ENCODE measurements at regions not wholly inside any gene's neighbourhood (a gene's known extent, or its start where the extent isn't known, plus 50 kb on each side); places are given as distances from the start of the nearest gene placed in this dataset.

DNA sequence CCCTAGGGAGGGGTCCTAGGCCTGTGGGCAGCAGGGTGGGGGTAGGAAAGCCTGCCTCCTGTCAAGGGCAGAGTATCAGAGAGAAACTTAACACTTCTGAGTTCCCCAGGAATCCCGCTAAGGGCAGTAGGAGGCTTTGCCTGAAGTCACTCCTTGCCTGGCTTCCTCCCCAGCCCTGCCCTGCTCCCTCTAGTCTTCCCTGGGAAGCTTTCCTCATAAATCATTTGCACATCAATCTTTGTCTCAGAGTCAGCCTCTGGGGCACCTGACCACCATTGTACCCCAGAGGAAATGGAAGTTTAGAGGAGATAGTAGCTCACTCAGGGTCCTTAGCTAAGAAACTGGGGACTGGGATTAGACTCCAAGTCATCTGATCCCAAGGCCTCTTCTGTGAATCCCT is 129.4 kb upstream of the TLE3 start:
- DNase-seq (ENCODE audit: low read depth, low spot score) = no peak

DNA sequence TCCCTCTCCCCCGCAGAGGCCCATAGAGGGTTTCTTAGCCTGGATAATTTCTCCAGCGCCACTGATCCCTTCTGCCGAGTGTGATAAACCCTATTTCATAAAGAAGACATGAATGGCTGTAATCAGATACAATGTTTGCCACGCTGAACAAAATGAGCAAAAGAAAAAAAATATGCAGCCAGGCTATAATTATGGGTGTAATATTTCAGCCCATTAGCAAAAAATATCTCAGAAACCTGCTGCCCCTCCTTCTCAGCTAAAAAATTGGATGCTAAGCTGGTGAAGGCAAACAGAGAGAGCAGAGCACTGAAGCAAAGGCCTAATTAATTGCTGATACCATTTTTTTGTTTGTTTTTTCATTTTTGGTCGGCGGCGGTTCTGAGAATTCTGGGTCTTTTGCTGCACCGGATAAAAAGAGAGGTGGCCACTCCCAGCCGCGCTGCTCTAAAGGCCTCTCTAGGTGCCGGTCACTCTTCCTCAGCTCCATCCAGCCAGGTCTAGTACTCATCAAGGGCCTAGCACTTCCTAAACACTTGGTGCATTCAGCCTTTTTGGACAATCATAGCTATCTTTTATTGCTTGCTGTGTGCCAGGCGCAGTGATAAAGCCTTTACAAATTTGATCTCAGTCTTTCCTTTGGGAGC is 128.7 kb upstream of the TLE3 start:
- no peak for DNase-seq (ENCODE audit: low read depth, low spot score)

DNA sequence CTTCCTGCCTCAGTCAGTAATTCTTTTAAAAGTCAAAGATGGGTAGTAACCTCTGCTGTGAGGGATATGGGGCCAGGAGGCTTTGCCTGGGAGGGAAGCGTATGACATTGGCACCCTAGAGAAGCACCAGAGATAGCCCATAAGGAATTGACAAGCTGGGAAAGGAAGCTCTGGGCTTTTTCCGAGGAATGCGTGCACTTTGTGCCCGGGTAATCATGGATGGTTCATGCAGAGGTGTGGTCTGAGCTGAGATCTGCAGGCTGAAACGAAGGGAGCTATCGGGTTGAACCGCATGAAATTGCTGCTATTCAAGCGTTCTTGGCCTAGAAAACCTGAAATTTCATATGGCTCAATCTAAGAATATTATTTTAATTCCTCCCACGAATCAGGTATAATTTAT is 127.7 kb upstream of the TLE3 start:
- no peak for DNase-seq (ENCODE audit: low read depth, low spot score)

DNA sequence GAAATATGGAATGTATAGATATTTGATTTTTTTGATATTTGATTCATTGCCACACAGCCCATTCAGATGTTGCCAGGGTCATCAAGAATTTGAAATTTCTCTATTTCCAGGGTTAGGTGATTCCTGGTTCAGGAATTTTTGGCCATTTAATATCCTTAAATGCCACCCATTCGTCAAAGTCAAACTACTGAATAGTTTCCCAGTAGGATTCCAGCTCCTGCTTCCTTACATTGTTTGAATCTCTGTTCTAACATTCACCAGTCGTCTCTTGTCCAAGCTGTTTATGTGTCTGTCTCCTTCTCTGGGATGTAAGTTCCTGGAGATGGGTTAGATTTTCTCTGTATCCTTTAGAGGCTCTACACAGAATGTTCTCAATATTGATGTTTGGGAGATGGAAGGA is 124.9 kb upstream of the TLE3 start:
- no peak for DNase-seq (ENCODE audit: low read depth, low spot score)

DNA sequence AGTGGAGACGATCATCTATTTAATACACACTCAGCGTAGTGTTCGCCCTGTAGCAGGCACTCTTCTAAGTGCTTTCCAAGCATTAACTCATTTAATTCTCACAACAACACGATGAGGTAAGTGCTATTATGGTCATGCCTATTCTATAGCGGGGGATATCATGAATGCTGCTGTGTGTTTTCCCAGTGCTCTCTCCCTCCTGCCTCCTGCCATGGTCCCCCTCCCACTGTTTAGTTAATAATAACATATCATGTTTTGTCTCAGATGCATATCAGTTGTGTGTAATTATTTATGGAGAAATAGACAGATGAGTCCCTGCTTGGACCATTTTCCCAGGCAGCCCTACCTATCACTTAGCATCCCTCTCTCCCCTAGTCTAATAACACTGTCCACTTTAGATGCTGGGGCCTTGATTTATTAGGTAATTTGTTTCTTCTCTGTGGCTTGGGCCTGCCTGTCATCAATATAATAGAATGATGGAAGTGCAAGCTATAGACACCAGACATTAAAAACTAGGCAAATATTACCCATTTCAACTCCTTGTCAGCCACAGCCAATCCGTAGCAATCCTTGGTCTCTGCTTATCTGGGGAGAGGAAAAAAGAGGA is 122.9 kb upstream of the TLE3 start:
- DNase-seq (ENCODE audit: low read depth, low spot score) = no peak

GRCh38 chr15:70219966-70220365 is 122.2 kb upstream of the TLE3 start:
- no peak for DNase-seq (ENCODE audit: low read depth, low spot score)

DNA sequence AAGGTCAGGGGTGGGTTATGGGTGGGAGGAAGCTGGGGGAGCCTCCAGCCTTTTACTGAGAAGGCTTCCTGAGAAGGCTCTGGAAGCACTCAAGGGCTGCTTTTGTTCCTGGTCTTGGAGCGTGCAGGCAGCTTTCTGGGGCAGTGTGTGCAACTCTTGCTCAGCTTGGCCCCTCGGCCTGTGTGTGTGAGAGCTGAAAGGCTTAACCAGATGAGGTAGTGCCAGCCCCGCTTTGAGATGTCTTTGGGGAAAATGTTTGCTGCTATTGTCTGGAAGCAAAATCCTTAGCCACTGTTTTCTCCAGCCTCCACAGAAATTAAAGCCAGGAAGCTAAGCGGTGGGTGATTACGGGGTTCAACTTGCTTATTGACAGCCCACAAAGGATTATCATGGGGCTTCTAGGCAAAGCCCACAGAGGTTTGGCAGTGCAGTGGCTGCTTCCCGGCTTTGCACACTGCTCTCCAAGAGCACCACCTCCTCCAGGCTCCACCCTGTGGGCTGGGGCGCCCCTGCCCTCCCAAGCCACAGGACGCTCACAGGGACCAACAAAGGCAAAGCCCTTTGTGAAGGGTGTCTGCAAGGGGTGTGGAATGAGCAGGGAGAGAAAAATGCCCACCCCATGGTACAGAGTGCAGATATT is 121.7 kb upstream of the TLE3 start:
- DNase-seq (ENCODE audit: low read depth, low spot score) = no peak

DNA sequence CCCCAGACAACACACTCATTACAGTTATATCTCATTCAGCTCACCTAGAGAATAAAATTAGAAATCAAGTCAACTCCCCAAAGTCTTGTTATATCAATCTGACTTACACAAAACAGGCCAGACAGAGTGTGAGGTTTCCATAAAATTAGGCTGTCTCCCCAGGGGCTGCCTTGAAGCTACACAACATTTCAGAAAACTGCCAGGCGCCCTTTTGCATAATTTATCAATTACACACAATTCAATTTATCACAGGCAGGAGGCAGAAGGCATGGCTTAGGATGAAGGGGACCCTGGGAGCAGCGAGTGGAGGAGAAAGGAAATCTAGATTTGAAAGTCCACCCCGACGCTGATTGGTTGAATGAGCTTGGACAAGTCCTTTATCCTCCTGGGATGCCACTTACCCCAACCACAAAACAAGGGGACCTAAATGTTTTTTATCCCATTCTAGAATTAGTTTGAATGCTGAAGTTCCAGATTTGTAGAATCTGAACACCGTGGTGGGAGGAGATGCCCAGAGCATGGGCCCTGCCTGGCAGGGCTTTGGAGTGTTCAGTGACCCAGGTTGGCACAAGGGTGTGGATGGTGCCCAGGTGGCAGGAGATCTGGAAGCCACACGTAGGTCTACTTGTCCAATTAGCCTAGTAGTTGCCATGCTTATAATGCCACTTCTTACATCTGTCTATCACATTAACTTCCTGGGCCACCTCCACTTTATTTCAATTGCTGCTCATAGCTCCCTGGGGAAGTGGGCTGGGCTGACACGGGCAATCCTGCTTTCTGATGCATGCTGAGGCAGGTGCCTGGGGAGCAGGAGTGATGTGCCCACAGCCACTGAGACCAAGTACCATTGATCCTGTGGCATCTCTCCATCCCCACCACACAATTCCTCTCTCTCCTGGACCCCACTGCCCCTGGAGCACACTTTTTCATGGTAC is 119.8 kb upstream of the TLE3 start:
- DNase-seq (ENCODE audit: low read depth, low spot score) = no peak

DNA sequence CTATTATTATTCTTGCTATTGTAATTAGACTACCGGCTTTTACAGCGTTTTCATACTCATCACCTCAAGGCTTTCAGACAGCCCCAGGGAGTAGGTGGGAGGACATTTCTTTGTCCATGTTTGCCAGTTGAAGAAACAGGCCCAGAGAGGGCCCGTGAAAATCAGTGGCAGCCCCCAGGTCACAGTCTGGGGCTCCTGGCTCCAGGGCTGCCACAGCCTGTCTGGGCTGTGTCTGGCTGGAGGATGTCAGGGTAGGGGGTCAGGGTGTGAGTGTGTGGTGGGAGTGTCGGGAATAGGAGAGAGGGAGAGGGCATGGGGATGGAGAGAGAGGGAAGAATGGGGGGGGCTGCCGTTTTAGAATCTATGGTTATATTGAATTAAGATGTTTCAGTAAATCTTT is 118.2 kb upstream of the TLE3 start:
- no peak for DNase-seq (ENCODE audit: low read depth, low spot score)

DNA sequence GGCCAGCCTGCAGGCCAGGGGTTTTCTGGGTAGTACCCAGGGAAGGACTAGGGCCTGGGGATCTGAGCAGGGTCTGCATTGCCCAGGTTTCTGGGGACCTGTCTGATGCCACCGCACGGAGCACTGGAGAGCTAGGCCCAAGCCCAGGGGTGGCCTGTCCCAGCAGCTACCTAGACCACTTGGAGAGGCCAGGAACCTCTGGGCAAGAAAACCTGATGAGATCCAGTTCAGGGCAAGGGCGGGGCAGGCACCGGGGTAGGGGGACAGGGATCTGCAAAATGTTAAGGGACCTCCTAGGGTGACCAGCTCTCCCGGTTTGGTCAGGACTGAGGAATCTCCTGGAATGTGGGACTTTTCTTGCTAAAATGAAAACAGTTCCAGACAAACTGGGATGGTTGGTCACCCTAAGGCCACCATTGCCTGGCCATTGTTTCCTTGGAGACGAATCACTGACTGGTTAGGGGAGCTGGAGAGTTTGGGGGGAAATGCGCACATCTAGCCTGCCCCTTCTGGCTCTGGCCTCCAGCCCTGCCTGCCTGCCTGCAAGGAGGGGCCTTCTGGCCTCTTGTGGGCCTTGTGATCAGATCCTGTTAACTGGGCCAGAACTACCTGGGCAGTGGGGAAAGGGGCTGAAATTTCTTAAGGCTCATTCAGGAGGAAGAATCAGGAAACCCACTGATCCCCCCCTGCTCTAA is 117.4 kb upstream of the TLE3 start:
- DNase-seq (ENCODE audit: low read depth, low spot score) = no peak

GRCh38 chr15:70214276-70214675 is 116.6 kb upstream of the TLE3 start:
- no peak for DNase-seq (ENCODE audit: low read depth, low spot score)

DNA sequence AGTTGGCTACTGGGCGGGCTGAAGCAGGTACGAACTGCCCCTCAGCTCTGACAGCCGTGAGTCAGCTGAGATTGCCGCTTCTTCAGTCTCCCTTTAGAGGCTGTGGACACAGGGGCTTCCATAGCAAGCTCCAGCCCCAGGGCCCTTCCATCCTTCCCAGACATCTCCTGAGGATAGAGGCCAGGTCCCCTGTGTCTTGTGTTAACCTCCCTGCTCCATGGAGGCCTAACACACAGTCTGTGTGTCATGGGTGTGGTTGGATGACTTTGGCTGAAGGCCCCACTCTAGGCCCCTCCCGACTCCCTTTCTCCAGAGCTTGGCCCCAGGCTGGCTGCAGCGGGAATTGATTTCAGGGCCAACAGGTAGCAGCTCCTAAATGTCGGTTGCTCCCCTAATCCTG is 116.1 kb upstream of the TLE3 start:
- no peak for DNase-seq (ENCODE audit: low read depth, low spot score)

DNA sequence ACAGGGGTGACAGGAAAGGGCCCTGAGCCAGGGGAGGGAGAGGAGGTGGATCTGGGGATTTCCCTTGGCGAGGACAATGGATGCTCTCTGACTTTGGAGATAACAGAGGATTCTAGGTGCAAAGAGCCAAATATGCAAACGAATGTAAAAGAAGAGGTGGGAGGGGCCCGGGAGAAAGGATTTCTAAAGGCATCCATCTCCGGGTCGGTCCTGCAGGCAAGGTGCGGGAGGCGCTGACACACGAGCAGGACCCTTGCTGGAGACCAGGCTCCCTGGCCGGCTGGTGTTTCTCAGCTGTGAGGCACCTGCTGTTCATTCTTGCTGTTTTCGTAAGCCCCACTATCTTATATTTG is 115.2 kb upstream of the TLE3 start:
- no peak for DNase-seq (ENCODE audit: low read depth, low spot score)

- DNase-seq (ENCODE audit: low read depth, low spot score) = no peak
Observed at GRCh38 chr15:70212286-70212962, 114.7 kb upstream of the TLE3 start.

DNA sequence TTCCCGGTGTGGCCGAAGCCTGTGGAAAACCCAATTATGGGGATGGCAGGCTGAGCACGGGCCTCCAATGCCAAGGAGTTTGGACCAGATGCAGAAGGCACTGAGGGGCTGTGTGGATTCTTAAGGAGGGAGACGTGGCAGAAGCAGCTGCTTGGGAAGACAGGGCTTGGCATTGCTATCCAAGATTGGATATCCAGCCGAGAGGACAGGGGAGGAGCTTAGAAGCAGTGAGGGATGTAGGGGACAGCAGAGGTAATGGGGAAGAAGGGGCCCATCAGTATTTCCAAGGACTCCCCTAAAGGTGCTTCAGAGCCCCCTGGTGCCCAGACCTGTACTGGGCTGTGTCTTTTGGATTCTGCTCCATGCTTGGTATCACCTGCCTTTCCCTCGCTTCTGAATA is 112.8 kb upstream of the TLE3 start:
- DNase-seq (ENCODE audit: low read depth, low spot score) = no peak

DNA sequence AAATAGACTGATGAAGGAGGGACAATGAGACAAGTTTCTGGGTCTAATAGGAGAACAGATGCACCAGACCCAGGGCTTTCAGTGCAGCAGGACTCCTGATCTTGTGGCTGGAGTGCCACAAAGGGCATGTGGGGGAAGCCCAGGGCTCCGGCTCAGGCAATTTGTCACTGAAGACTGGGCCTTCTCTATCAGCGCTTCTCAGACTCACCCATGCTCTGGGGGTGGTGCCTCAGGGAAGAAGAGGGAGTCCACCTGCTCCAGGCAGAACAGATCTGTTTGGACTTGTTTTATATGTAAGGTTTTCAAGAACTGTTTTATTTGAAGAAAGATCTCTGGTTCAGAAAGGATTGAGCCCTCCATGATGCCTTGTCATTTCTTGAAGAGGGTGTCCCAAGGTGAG is 112.4 kb upstream of the TLE3 start:
- DNase-seq (ENCODE audit: low read depth, low spot score) = no peak

- DNase-seq (ENCODE audit: low read depth, low spot score) = no peak
Observed at GRCh38 chr15:70209499-70209898, 111.8 kb upstream of the TLE3 start.

GRCh38 chr15:70208332-70208731 is 110.6 kb upstream of the TLE3 start:
- no peak for DNase-seq (ENCODE audit: low read depth, low spot score)

DNA sequence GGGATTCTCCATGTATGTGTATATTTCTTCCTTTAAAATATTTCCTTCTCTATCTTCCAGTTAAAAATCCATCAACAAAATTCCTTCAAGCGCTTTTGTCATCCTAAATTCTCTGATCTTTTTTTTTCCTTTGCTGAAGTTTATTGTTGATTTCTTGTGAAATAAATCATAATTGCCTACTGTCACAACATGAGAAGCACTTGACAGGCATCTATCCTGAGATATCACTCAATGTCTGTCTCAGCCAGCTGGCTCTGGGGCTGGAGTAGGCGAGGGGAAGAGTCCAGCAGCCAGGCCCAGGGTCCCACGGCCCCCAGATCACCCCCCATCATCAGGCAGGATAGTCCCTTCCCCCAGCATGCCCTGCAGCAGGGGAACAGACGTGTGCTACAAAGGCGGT is 109.0 kb upstream of the TLE3 start:
- no peak for DNase-seq (ENCODE audit: low read depth, low spot score)

DNA sequence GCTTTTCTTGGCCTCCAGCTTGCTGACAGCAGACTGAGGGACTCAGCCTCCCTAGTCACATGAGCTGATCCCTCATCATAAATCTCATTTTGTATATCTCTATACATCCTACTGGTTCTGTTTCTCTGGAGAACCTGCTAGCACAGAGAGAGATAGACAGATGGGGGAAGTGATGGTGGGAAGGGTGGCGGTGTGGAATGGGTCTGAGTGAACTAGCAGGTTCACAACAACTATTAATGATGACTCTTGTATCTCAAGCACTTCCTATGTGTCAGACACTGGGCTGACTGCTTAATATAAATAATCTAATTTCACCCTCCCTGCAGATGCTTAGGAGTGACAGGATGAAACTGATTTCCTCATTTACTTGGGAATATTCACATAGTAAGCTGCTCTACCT is 106.9 kb upstream of the TLE3 start:
- no peak for DNase-seq (ENCODE audit: low read depth, low spot score)

DNA sequence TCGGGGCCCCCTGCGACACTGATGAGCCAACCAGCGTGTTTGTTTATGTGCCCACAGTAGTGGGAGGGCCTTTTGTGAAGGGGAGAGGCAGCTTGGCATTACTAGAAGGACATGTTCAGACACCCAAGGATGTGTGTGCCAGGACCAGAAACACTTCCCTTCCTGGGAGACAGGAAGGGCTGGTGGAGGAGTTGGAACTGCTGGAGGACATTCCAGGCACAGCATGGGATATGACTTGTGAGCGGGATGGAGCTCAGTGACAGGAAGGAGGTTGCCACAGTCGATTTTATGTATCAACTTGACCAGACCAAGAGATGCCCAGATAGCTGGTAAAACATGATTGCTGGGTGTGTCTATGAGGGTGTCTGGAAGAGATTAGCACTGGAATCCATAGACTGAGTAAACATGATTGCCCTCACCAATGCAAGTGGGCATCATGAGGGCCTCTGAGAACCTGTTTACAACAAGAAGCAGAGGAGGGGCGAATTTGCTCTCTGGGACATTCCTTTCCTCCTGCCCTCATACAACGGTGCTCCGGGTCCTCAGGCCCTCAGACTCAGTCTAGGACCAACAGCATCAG is 106.4 kb upstream of the TLE3 start:
- DNase-seq (ENCODE audit: low read depth, low spot score) = no peak

Data from activated naive CD8-positive, alpha-beta T cell treated with anti-CD3 and anti-CD28 coated beads, Interleukin-2, amount 50 U/mL, for 16 hours (primary cell).